HG03135 (cell line): ENCODE measurements at regions not wholly inside any gene's neighbourhood (a gene's known extent, or its start where the extent isn't known, plus 50 kb on each side); places are given as distances from the start of the nearest gene placed in this dataset.
"Not testable (repeated sequence)": the region's sequence is repeated elsewhere in the genome, so short reads cannot be mapped to it uniquely, and the experiment has no call there.

Experiments used
- ATAC-seq: cut with Tn5 transposase; IDR thresholded peaks from one replicate; pipeline ENCODE4 v1.9.1; 2021; ENCODE audit warnings: mild to moderate bottlenecking, moderate library complexity; ENCODE audit not compliant: unreplicated experiment

DNA sequence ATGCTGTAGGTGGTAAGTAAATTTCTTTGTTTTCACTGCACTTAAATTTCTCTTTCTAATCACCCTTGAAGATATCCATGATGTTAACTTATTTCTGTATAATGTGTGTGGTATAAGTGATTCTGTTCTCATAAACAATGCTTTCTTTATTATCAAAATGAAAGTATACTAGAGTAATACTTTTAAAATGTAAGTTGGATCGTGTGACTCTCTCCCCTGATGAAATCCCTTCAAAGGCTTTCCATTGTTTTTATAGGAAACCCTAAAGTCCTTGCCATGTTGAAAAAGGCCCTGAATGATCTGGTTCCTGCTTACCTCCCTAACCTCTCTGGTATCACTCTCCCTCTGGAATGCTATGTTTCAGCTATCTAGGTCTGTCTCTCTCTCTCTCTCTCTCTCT, 191.1 kb upstream of the LHX8 start:
- no peak for ATAC-seq

DNA sequence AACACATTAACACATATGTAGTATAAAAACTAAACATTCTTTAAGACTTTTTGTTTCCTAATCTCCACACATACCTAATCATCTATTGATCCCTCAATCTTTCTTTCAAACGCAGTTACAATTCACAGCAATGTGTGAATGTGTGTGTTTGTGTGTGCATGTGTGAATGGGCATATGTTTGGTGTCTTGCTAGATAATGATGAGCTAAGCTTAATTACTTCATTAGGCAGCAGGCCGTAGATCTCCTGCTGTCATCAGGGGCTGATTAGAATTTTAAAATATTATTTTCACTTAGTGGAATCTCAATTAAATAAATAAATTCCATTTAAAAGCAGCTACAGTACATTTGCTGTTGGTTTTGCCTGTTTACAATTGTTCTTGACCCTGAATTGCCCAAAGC, 187.8 kb upstream of the LHX8 start:
- no peak for ATAC-seq

DNA sequence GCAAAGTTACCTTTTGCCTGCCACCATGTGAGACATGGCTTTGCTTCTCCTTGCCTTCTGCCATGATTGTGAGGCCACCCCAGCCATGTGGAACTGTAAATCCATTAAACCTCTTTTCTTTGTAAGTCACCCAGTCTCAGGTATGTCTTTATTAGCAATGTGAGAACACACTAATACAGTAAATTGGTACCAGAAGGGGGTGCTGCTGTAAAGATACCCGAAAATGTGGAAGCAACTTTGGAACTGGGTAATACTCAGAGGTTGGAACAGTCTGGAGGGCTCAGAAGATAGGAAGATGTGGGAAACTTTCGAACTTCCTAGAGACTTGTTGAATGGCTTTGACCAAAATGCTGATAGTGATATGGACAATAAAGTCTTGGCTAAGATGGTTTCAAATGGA, 184.8 kb upstream of the LHX8 start:
- not testable (repeated sequence) for ATAC-seq

DNA sequence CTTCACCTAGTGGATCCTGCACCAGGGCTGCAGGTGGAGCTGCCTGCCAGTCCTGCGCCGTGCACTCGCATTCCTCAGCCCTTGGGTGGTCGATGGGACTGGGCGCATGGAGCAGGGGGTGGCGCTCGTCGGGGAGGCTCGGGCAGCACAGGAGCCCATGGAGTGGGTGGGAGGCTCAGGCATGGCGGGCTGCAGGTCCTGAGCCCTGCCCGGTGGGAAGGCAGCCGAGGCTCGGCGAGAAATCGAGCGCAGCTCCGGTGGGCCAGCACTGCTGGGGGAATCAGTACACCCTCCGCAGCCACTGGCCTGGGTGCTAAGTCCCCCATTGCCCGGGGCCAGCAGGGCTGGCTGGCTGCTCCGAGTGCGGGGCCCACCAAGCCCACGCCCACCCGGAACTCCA, 182.2 kb upstream of the LHX8 start:
- ATAC-seq, result not testable (repeated sequence)

DNA sequence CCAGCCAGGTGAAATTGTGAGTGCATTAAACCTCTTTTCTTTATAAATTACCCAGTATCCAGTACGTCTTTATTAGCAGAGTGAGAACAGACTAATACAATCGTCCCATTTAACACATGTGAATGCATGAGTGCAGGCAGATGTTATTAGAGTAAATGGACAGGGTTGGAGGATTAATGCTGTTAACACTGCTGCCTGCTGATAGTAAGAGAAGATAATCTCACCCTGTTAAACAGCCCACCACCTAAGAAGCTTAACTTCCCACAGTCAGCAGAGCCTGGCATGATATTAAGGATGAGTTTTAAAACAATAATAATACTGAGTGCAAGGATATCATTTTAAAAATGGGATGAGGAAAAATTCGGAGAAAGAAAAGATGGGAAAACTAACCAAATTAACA, 181.4 kb upstream of the LHX8 start:
- no peak for ATAC-seq

DNA sequence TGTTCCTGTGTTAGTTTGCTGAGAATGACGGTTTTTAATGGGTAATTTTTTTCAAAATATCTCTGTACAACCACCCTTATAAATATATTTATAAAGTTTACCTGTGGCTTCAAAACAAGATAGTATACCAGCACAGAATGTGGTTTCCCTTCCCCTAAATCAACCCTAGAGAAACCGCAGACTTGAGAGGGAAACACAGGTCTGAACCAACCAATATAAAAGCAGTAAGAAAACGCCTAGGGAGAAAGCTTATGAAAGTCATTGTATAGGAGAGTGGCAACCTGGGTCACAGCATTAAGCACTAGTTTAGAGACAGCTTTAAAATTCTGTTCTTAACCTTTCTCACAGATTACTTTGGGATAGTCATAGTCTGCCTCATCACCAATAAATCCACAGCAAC, 180.6 kb upstream of the LHX8 start:
- no peak for ATAC-seq

DNA sequence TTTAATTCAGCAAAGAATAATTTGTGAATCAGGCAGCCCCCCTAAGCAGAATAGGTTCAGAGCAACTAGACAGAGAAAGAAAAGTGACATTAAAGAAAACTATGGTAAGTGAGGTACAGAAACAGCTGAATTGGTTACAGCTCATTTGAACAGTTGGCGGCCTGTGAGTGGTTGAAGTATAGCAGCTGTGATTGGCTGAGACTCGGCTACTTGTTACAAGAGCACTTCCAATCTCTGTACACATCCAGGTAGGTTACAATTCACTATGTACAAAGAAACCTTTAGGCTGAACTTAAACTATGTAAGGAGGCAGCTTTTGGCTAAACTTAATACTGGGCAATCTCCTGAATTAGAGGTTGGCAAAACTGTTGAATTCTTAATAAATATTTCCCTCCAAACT, 171.1 kb upstream of the LHX8 start:
- ATAC-seq, result no peak

DNA sequence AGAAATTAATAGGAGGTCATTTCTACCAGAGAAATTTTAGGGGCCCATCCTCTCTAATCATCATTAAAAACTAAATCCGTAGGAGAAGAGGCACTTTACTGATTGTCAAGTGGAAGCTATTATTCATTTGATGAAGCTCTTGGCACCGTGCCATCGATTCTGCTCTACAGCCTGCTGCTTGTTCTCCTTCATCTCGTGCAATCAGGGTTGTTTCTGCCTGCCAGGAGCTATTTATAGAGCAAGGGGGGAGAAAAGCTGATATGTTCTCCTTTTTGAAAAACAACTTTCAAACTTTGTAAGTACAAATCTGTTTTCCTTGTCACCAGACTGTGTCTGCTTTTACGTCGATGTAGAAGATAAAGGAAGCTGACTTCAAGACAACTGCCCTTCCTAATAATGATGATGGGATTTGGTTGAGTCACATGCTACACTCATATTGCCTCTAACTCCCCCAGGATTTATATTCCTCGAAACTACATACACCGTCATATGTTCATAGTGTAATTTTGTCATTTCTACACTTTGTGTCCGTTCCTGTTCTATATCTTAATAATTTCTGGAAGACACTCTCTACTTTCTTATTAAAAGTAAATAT, 169.6 kb upstream of the LHX8 start:
- ATAC-seq, result no peak

DNA sequence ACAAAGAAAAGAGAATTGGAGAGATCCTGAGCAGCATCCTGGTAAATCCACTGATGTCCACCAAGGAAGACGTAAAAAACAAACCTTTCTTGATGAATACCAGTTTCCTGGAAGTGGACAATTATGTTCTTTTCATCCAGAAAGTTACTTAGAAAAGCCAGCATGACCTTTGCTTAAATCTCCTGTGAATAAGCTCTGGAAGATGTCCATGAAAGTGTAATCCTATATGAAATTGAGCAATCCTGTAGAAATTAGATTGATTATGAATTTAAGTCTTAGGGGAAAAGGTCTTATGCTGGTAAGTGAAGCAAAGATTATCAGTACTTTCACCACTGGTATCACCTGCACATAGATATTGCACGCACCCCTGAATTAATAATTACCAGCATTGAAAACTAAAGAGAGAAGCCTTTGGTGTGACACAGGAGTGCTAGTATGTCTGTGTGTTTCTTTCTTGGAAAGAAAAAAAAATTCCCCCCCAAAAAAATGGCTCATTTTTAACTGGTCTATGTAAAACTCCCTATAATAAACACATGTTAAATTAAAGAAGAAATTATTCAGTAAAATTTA, 164.5 kb upstream of the LHX8 start:
- no peak for ATAC-seq

DNA sequence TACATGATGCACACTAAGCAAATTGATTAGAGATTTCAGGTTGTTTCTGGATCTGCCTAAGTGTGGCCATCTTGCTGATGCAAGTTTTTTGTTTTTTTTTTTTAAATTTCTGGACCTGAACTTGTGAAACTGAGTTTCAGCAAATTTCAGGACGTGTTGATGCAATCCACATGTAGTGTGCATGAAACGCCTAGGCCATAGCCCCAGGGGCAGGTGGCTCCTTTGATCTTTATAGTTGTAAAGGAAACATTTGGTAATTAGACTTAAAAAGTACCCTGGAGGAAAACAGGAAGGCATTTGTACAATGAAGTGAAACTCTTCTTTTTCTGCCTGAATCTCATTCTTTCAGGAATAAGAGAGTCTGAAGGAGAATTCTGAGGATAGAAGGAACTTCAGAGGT, 162.2 kb upstream of the LHX8 start:
- ATAC-seq, result no peak

DNA sequence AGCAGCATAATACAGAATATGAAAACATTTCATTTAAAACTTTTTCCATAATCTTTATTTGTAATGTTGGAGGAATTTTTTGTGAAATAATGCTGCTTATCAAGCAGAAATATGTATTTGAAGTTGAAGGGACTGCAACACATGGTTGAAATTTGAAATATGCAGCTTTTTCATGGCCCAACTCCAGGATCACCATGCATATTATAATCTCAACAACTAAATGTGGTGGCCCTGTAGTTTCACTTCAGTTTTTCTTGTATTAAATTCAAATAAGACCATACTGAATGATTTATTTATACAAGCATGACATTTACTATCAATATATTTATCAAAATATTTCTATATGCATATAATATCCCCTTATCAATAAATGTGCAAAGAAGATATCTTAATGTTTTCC, 157.7 kb upstream of the LHX8 start:
- ATAC-seq, result no peak

DNA sequence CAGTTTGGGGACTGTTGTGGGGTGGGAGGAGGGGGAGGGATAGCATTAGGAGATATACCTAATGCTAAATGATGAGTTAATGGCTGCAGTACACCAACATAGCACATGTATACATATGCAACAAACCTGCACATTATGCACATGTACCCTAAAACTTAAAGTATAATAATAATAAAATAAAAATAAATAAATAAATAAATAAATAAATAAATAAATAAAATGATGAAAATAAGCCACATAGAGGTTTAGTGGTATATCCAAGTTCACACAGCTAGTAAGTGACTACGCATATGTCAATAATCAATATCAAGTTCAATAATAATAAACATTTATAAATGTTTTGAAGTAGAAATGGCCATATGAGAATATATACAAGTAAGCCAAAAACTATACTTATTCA, 141.7 kb upstream of the LHX8 start:
- ATAC-seq, result not testable (repeated sequence)

DNA sequence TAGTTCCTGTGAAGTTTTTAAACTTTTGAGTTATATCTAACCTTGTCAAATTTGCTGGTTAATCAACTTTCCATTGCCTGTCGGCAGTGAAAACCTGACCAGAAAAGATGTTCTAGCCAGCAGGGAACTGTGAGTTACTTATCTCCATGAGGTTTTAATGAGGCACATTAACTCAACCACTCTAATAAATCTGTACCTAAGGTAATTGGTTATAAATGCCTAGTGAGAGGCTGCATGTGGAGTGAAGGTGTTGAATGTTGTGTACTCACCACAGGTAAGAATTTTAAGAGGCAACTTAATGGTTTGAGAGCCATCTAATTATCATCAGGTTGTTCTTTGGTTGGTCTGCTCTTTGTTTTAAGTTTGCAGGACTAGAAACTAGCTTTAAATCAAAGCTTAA, 138.4 kb upstream of the LHX8 start:
- no peak for ATAC-seq

DNA sequence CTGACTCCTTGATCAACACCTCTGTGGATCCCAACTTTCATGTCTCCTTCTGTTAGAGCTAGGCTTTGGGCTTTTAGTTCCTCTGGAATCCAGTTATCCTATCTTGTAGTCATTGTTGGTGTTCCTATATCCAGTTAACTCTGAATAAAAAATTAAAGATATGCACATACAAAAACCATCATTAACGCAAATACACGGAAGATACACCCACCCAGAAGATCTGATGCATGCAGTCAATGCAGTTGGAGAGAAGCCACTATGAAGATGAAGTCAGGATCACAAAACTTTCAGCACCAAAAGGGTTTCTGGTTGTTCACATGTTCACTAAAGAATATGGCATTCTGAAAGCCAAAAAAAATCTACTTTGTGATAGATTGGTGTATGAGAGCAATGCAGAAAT, 123.6 kb upstream of the LHX8 start:
- ATAC-seq, result no peak

DNA sequence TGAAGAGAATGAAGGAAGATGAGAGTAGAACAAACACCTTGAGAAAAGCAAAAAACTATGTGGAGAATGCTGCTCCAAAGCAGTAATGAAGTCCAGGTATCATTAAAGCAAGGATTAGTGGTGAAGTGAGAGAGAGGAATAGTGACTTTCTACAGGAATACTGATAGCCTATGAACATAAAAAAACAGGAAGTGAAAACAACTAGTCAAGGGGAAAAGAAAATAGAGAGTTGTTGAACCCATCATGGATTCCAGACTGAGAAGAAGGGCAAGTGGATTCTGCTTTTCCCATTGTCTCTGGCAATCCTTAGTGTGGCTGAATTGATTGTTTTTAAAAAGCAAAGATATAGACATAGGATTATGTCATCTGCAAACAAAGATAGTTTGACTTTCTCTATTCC, 119.9 kb upstream of the LHX8 start:
- no peak for ATAC-seq

DNA sequence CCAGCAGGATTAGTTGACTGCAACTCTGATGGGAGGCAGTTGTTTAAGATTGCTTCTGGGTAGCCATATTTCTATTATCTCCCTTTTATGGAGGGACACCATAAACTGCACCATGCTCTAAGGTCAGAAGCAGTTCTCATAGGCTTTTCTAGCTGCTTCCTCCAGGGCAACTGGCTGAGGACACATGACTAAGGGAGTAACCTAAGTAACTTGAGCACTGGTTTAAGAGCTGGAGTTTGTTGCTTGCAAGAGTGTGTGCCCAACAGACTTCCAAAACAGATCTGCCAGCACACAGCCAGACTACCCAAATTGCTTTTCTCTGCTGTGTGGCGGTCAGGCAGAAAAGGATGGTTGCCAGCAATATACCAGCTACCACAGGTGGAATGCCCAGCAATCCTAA, 111.2 kb upstream of the LHX8 start:
- ATAC-seq, result no peak

DNA sequence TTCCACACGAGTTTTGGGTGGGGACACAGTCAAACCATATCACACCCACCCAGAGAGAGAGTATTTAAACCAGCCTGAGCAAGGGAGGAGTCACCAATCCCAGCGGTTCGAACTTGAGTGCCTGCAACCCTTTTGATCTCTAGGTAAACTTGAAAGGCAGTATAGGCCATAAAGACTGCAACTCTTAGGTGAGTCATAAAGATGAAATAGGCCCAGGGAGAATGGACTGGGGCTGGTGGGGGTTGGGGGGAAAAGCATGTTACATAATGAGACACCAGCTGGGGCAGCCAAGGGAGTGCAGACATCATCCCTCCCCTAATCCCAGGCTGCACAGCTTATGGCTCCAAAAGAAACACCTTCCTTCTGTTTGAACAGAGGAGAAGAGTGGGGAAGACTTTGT, 99.8 kb upstream of the LHX8 start:
- ATAC-seq, result no peak

DNA sequence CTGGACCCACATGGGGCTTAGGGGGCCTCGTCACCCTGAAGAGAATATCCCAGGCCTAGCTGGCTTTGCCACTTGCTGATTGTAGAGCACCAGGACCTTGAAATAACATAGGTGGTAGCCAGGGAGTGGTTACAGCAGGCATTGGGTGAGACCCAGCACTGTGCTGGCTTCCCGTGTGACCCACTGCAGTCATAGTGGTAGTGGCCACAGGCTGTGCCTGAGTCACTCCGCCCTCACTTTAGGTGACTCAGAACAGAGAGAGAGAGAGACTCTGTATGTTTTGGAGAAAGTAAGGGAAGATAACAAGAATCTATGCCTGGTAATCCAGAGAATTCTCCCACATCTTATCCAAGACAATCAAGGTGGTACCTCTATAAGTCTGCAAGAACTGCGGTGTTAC, 98.7 kb upstream of the LHX8 start:
- ATAC-seq, result no peak

DNA sequence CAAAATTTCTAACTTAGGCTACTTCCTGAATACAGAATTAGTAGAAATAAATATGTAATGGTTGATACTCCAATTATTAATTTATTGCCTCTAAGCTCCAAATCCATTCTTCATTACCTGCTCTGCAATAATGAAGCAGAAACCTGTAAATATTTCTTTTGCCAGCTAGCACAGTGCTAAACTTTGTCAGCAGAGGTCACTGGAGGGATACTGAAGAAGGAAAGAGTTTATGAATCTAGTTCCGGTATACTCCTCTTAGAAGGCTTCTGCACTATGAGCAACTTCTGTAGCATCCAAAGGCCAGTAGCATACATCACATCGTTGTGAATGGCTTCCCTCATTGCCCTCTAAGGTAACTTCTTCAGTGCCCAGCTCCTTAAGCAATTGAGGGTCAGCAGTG, 81.0 kb upstream of the LHX8 start:
- ATAC-seq, result no peak

DNA sequence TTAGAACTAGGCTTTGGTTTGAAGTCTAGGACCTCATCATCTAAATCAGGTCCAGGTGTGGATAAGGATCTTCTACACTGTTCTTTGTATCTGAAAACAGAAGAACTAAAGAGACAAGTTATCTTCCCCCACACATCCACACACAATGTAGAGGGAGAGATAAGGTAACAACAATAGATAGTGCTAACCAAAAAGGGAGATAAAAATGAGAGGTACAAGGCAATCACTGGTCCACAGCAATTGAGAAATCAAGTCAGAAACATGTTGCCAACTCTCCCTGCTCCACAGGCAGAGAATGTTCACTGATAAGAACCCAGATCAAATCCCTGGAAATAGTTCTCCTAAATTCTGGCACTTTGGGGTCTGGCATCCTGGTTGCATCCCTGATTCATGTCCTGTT, 75.8 kb upstream of the LHX8 start:
- ATAC-seq, result no peak

DNA sequence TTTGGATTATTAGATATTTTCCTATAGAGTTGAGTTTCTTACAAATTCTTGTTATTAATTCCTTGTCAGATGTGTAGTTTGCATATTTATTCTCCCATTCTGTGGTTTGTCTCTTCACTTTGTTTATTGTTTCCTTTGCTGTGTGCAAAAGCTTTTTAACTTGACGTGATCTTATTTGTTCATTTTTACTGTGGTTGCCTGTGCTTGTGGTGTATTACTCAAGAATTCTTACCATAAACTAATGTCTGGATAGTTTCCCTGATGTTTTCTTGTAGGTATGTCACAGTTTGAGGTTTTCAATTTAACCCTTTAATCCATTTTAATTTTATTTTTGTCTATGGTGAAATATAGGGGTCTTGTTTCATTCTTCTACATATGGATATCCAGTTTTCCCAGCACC, 72.1 kb upstream of the LHX8 start:
- no peak for ATAC-seq

DNA sequence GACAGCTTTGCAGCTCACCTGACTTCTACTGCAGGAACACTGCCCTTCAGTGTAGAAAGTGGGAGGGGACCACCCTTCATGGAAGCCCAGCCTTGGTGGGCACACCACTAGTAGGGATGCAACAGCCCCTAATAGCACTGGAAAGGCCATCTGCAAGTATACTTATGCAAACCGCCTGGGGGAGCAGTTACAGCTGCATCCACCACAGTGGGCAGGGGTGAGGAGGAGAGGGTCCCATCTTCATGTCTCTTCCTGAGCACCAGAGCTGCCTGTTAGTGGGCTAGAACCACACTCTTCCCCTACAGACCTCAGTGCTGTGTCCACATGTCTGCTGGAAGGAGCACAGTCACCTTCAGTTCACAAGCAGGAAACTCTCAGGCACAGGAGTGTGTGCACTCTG, 66.2 kb upstream of the LHX8 start:
- ATAC-seq, result no peak

DNA sequence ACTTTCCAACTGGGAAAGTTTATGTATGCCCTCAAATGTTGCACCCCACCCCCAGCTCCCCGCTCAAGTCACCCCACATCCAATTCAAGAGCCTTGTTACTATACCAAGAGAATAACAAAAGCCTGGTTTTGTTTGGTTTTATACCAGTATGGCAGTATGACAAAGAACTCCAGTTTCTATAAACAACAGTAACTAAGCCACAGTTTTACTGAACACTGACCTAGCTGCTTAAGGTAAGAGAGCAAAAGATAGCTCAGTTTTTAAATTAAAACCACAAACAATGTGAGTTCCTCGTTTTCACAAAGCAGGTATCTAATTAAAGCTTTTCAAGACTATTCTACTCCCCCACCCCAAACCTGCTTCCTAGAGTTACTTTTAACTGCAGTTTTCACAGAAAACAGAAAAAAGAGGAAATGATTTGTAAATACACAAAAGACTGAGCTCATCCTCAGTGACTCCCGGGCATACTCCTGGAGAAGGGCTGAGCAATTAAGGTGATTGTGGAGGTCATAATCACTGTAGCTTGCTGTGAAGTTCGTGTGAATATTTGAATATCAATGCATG, 59.3 kb upstream of the LHX8 start:
- ATAC-seq, result no peak
